ENCODE measurements at regions not wholly inside any gene's neighbourhood (a gene's known extent, or its start where the extent isn't known, plus 50 kb on each side); places are given as distances from the start of the nearest gene placed in this dataset.

GRCh38 chr2:205924676-205925075 lies 161.3 kb downstream of the INO80D start:
- Histone ChIP-seq H4K20me1 (ENCODE audit: insufficient read depth, low read length) (no peaks in the 10 kb centered on the region), H2AFZ (ENCODE audit: low read length) (no peak overlapping the region), H3K27me3 (ENCODE audit: insufficient read depth, low read length) (peaks cover 37% of the 10 kb centered on the region), H3K79me2 (ENCODE audit: insufficient read depth, low read length) (no peaks in the 10 kb centered on the region), H3K9me3 (ENCODE audit: low read depth, low read length) (no peaks in the 10 kb centered on the region), H3K4me1 (ENCODE audit: insufficient read depth, low read length) (peaks cover 3% of the 10 kb centered on the region), H3K4me2 (ENCODE audit: insufficient read depth, low read length) (no peak overlapping the region), H3K36me3 (ENCODE audit: insufficient read depth, low read length) (no peaks in the 10 kb centered on the region), H3K4me3 (ENCODE audit: insufficient read depth, low read length) (no peak overlapping the region), H3K27ac (ENCODE audit: low read depth, low read length) (no peak overlapping the region)
- no peak for DNase-seq (ENCODE audit: insufficient read length, low spot score, missing footprints)
- TF ChIP-seq CTCF (IDR thresholded peaks at IDR 0.05; ENCODE audit: extremely low read depth, low read depth, low read length), result no peak

GRCh38 chr2:205915130-205915524 lies 170.8 kb downstream of the INO80D start:
- Histone ChIP-seq H3K27ac (ENCODE audit: low read depth, low read length) (no peak overlapping the region), H3K4me3 (ENCODE audit: insufficient read depth, low read length) (no peak overlapping the region), H4K20me1 (ENCODE audit: insufficient read depth, low read length) (no peaks in the 10 kb centered on the region), H2AFZ (ENCODE audit: low read length) (no peak overlapping the region), H3K4me1 (ENCODE audit: insufficient read depth, low read length) (no peaks in the 10 kb centered on the region), H3K4me2 (ENCODE audit: insufficient read depth, low read length) (no peak overlapping the region), H3K79me2 (ENCODE audit: insufficient read depth, low read length) (no peaks in the 10 kb centered on the region), H3K36me3 (ENCODE audit: insufficient read depth, low read length) (no peaks in the 10 kb centered on the region), H3K27me3 (ENCODE audit: insufficient read depth, low read length) (peaks cover 29% of the 10 kb centered on the region), H3K9me3 (ENCODE audit: low read depth, low read length) (no peaks in the 10 kb centered on the region)
- DNase-seq (ENCODE audit: insufficient read length, low spot score, missing footprints), result no peak
- TF ChIP-seq CTCF (IDR thresholded peaks at IDR 0.05; ENCODE audit: extremely low read depth, low read depth, low read length), result no peak

GRCh38 chr2:205914213-205915129 lies 171.5 kb downstream of the INO80D start:
- no peak for DNase-seq (ENCODE audit: insufficient read length, low spot score, missing footprints)
- Histone ChIP-seq H4K20me1 (ENCODE audit: insufficient read depth, low read length) (no peaks in the 10 kb centered on the region), H3K27ac (ENCODE audit: low read depth, low read length) (no peak overlapping the region), H3K4me3 (ENCODE audit: insufficient read depth, low read length) (no peak overlapping the region), H3K79me2 (ENCODE audit: insufficient read depth, low read length) (no peaks in the 10 kb centered on the region), H3K27me3 (ENCODE audit: insufficient read depth, low read length) (peaks cover 28% of the 10 kb centered on the region), H2AFZ (ENCODE audit: low read length) (no peak overlapping the region), H3K4me1 (ENCODE audit: insufficient read depth, low read length) (no peaks in the 10 kb centered on the region), H3K4me2 (ENCODE audit: insufficient read depth, low read length) (no peak overlapping the region), H3K36me3 (ENCODE audit: insufficient read depth, low read length) (no peaks in the 10 kb centered on the region), H3K9me3 (ENCODE audit: low read depth, low read length) (no peaks in the 10 kb centered on the region)
- no peak for TF ChIP-seq CTCF (IDR thresholded peaks at IDR 0.05; ENCODE audit: extremely low read depth, low read depth, low read length)

GRCh38 chr2:205913668-205914067 lies 172.3 kb downstream of the INO80D start:
- H3K79me2 ChIP-seq (ENCODE audit: insufficient read depth, low read length), result no peaks in the 10 kb centered on the region
- no peak for DNase-seq (ENCODE audit: insufficient read length, low spot score, missing footprints)

More at GRCh38 chr2:205913668-205914067, 172.3 kb downstream of the INO80D start:
- Histone ChIP-seq H3K4me1 (ENCODE audit: insufficient read depth, low read length) (no peaks in the 10 kb centered on the region), H3K36me3 (ENCODE audit: insufficient read depth, low read length) (no peaks in the 10 kb centered on the region), H3K9me3 (ENCODE audit: low read depth, low read length) (no peaks in the 10 kb centered on the region), H2AFZ (ENCODE audit: low read length) (no peak overlapping the region), H3K4me2 (ENCODE audit: insufficient read depth, low read length) (no peak overlapping the region), H3K4me3 (ENCODE audit: insufficient read depth, low read length) (no peak overlapping the region), H3K27me3 (ENCODE audit: insufficient read depth, low read length) (peaks cover 31% of the 10 kb centered on the region), H4K20me1 (ENCODE audit: insufficient read depth, low read length) (no peaks in the 10 kb centered on the region), H3K27ac (ENCODE audit: low read depth, low read length) (no peak overlapping the region)
- no peak for TF ChIP-seq CTCF (IDR thresholded peaks at IDR 0.05; ENCODE audit: extremely low read depth, low read depth, low read length)

Measured in osteoblast (primary cell).